Body of pancreas (tissue), 4 donors: ENCODE measurements at regions not wholly inside any gene's neighbourhood (a gene's known extent, or its start where the extent isn't known, plus 50 kb on each side); places are given as distances from the start of the nearest gene placed in this dataset.
"Not testable (repeated sequence)": the region's sequence is repeated elsewhere in the genome, so short reads cannot be mapped to it uniquely, and the experiment has no call there.

Experiments
- CTCF ChIP-seq, 7 experiments: fragments of 450-650 bp in 4 of 7; fragments of 200-600 bp in 3 of 7; sonication (generic) in 3 of 7; IDR thresholded peaks; one replicate each; pipeline ENCODE4 v1.5.1; 2016 to 2019; ENCODE audit warnings: antibody characterized with exemption in 7 of 7
- POLR2A ChIP-seq, 3 donors: fragments of 450-650 bp; IDR thresholded peaks; one replicate each; pipeline ENCODE4 v1.6.1; 2016; ENCODE audit warnings: antibody characterized with exemption in 3 of 3, mild to moderate bottlenecking in 2 of 3

- not testable (repeated sequence) for TF ChIP-seq POLR2A, CTCF (IDR thresholded peaks at IDR 0.05)
These were observed 347.4 kb downstream of the MAGEE1 start for GRCh38 chrX:76774912-76775311.
